ENCODE measurements at regions not wholly inside any gene's neighbourhood (a gene's known extent, or its start where the extent isn't known, plus 50 kb on each side); places are given as distances from the start of the nearest gene placed in this dataset.

DNA sequence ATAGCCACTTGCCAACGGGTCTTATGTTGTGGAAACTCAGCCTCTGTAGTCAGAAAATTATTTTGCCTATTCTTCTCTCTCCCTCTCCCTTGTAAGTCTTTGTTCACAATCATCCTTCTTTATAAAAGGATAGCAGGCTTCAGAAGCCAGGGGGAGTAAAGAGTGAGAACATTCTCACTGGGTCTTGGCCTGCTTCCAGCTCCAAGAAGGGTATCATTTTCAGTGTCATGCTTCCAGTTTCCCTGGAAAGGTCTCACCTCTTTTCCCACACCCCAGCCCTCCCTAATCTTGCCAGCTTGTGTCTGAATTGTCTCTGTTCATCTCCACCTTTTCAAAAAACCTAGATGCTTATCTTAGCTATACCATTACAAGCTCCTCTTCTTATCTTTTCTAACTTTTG, 346.2 kb upstream of the LRRC7 start:
- no peak for DNase-seq (ENCODE audit: extremely low read depth, low read depth)
- no peak overlapping the region for H3K4me3 ChIP-seq (replicated peaks; ENCODE audit: low read depth, low read length)
- TF ChIP-seq, protein P1, sequence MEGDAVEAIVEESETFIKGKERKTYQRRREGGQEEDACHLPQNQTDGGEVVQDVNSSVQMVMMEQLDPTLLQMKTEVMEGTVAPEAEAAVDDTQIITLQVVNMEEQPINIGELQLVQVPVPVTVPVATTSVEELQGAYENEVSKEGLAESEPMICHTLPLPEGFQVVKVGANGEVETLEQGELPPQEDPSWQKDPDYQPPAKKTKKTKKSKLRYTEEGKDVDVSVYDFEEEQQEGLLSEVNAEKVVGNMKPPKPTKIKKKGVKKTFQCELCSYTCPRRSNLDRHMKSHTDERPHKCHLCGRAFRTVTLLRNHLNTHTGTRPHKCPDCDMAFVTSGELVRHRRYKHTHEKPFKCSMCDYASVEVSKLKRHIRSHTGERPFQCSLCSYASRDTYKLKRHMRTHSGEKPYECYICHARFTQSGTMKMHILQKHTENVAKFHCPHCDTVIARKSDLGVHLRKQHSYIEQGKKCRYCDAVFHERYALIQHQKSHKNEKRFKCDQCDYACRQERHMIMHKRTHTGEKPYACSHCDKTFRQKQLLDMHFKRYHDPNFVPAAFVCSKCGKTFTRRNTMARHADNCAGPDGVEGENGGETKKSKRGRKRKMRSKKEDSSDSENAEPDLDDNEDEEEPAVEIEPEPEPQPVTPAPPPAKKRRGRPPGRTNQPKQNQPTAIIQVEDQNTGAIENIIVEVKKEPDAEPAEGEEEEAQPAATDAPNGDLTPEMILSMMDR (IDR thresholded peaks at IDR 0.05; ENCODE audit: low read depth, low read length, missing control alignments): no peak

DNA sequence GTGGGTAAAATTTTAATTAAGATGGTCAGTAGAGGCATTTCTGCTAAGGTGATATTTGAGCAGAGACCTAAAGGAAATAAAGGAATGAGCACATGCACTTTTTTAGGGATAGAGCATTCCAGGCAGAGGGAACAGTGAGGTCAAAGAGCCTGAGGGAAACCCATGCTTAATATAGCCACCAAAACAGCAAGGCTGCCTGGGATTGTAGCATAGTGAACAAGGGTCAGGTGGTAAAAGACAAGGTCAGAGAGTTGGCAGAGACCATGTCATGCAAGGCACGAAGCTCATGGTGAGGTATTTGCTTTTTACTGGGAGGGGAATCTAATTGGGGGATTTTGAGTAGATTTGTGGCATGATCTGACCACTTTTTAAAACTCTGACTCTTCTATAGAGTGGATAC, 344.6 kb upstream of the LRRC7 start:
- DNase-seq (ENCODE audit: extremely low read depth, low read depth): no peak
- H3K4me3 ChIP-seq (replicated peaks; ENCODE audit: low read depth, low read length): no peak overlapping the region
- TF ChIP-seq, protein P1 (IDR thresholded peaks at IDR 0.05; ENCODE audit: low read depth, low read length, missing control alignments): no peak

DNA sequence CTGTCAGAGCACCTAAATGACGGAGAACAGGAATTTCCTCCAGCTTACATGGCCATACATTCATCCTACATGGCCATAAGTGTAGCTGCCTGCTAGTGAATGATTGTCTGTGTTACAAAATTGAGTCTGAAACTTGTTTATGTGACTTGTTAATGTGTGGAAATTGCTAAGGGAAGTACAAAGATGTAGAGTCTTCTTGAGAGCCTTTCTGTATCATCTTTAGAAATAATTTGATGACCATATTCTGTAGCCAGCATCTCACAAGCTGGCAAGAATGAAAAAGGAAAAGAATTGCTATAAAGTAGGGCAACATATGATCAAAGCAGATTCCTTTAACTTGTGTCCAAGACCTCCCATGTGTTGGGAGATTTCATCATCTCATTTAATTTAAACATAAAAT, 339.2 kb upstream of the LRRC7 start:
- TF ChIP-seq, protein P1 (IDR thresholded peaks at IDR 0.05; ENCODE audit: low read depth, low read length, missing control alignments): no peak
- no peak for DNase-seq (ENCODE audit: extremely low read depth, low read depth)
- H3K4me3 ChIP-seq (replicated peaks; ENCODE audit: low read depth, low read length): no peak overlapping the region

DNA sequence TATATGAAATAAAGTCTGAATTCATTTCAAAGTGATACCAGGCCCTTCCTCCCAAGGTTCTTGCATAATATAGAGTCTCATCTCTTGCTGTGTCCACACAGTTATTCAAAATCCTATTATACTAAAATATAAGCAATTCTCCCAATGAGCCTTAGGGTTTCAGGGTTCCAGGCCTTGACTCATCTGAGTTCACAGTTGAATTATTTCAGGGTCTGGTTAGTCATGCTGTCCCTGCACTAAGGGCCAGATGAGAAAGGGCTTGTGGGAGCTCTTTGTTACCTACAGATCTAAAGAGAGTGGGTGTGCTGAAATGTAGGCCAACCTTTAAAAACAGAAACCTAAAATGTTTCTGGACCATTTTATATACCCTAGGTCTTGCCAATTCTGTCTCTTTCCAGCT, 337.5 kb upstream of the LRRC7 start:
- no peak overlapping the region for H3K4me3 ChIP-seq (replicated peaks; ENCODE audit: low read depth, low read length)
- DNase-seq (ENCODE audit: extremely low read depth, low read depth): no peak
- TF ChIP-seq, protein P1 (IDR thresholded peaks at IDR 0.05; ENCODE audit: low read depth, low read length, missing control alignments): no peak

DNA sequence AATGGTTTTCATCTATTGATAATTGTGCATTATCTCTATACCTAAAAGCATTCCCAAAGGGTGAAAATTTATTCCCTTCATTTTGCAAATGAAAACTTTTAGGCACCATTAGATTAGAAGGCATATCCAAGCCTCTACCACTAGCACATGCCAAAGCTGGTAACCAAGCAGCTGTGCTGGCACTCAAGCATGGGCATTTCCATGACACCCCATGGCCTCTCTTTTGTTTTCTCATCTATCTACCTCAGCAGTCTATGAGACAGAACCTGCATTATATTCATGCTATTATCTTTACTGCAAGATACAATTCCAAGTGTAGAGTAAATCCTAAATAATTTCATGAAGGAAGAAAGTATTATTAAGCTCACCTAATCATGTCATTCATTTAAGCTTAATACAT, 334.3 kb upstream of the LRRC7 start:
- TF ChIP-seq, protein P1 (IDR thresholded peaks at IDR 0.05; ENCODE audit: low read depth, low read length, missing control alignments): no peak
- DNase-seq (ENCODE audit: extremely low read depth, low read depth): no peak
- no peak overlapping the region for H3K4me3 ChIP-seq (replicated peaks; ENCODE audit: low read depth, low read length)

DNA sequence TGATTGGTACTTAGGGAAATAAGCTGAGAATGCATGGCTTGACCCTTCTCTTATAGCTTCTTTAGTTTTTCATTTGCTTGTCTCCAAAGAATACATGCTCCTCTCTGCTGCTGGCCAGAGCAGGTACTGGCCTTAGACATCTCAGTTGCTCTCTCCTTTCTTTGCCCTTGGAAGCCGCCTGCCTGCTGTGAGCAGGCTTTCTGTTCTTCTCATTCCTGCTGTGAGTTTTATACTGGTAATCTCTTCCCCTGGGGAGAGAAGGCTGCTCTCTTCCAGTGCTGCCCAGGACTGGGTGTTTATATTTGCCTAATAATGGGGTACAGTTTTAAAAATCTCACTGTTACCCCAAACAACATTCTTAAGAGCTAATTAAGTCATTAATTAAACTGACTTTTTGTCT, 323.5 kb upstream of the LRRC7 start:
- H3K4me3 ChIP-seq (replicated peaks; ENCODE audit: low read depth, low read length): no peak overlapping the region
- TF ChIP-seq, protein P1 (IDR thresholded peaks at IDR 0.05; ENCODE audit: low read depth, low read length, missing control alignments): no peak
- no peak for DNase-seq (ENCODE audit: extremely low read depth, low read depth)

DNA sequence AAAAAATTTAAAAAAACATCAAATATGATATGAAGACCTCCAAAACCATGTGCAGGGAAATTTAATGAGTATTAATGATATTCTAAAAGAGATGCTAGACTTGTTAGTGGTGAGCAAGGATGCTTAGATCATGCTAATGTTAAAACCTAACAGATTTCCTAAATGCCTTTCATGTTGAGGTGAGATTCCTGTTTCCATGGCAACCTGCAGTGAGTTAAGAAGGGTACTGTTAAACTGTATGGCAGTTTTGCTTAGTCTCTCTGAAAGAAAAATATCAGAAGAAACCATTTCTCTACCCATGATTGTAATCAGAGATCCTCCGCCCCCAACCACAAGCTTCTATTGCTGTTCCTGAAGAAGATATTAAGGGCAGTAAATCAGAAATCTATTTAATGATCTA, 321.6 kb upstream of the LRRC7 start:
- no peak for DNase-seq (ENCODE audit: extremely low read depth, low read depth)
- TF ChIP-seq, protein P1 (IDR thresholded peaks at IDR 0.05; ENCODE audit: low read depth, low read length, missing control alignments): no peak
- H3K4me3 ChIP-seq (replicated peaks; ENCODE audit: low read depth, low read length): no peak overlapping the region
